Fibroblast of peridontal ligament (primary cell): ENCODE measurements at regions not wholly inside any gene's neighbourhood (a gene's known extent, or its start where the extent isn't known, plus 50 kb on each side); places are given as distances from the start of the nearest gene placed in this dataset.
A peak's percentile ranks its signal among the peaks of the same experiment; 100 is the strongest.

Experiments
- DNase-seq: peaks from one replicate; pipeline ENCODE4 v3.0.0-alpha.2; 2010; ENCODE audit errors: extremely low read depth

GRCh38 chr3:64318001-64318400, 92.7 kb upstream of the PRICKLE2 start:
- no peak for DNase-seq

- DNase-seq, result no peak
These were observed 91.7 kb upstream of the PRICKLE2 start for GRCh38 chr3:64316971-64317370.

- DNase-seq, result peak; percentile 66
These were observed 86.3 kb upstream of the PRICKLE2 start for GRCh38 chr3:64311424-64312061.

GRCh38 chr3:64308931-64309330, 83.7 kb upstream of the PRICKLE2 start:
- no peak for DNase-seq

- peak; percentile 83 for DNase-seq
These were observed 81.5 kb upstream of the PRICKLE2 start for GRCh38 chr3:64306745-64307144.

- DNase-seq, result no peak
These were observed 80.5 kb upstream of the PRICKLE2 start for GRCh38 chr3:64305731-64306130.

GRCh38 chr3:64304828-64305410, 79.7 kb upstream of the PRICKLE2 start:
- DNase-seq, result no peak

- no peak for DNase-seq
These were observed 78.6 kb upstream of the PRICKLE2 start for GRCh38 chr3:64303881-64304280.

- no peak for DNase-seq
These were observed 78.1 kb upstream of the PRICKLE2 start for GRCh38 chr3:64303401-64303800.

- DNase-seq, result no peak
These were observed 76.2 kb upstream of the PRICKLE2 start for GRCh38 chr3:64301476-64301875.

GRCh38 chr3:64300790-64301423, 75.6 kb upstream of the PRICKLE2 start:
- DNase-seq, result peak; percentile 87

- DNase-seq, result no peak
These were observed 73.9 kb upstream of the PRICKLE2 start for GRCh38 chr3:64299206-64299605.

- no peak for DNase-seq
These were observed 72.3 kb upstream of the PRICKLE2 start for GRCh38 chr3:64297563-64297962.

GRCh38 chr3:64295594-64295993, 70.3 kb upstream of the PRICKLE2 start:
- DNase-seq, result peak; percentile 95

GRCh38 chr3:64294771-64295170, 69.5 kb upstream of the PRICKLE2 start:
- DNase-seq, result no peak

- DNase-seq, result no peak
These were observed 67.9 kb upstream of the PRICKLE2 start for GRCh38 chr3:64293121-64293520.

GRCh38 chr3:64291956-64292355, 66.7 kb upstream of the PRICKLE2 start:
- peak; percentile 75 for DNase-seq

- DNase-seq, result peak; percentile 96
These were observed 66.1 kb upstream of the PRICKLE2 start for GRCh38 chr3:64291345-64291744.

- DNase-seq, result no peak
These were observed 65.6 kb upstream of the PRICKLE2 start for GRCh38 chr3:64290864-64291263.

GRCh38 chr3:64290161-64290560, 64.9 kb upstream of the PRICKLE2 start:
- no peak for DNase-seq

GRCh38 chr3:64289622-64290021, 64.4 kb upstream of the PRICKLE2 start:
- DNase-seq, result no peak

- peak; percentile 17 for DNase-seq
These were observed 53.4 kb upstream of the PRICKLE2 start for GRCh38 chr3:64278625-64279024.

GRCh38 chr3:64276131-64276530, 50.9 kb upstream of the PRICKLE2 start:
- no peak for DNase-seq
